Hepatocyte (in vitro differentiated cells): ENCODE measurements at regions not wholly inside any gene's neighbourhood (a gene's known extent, or its start where the extent isn't known, plus 50 kb on each side); places are given as distances from the start of the nearest gene placed in this dataset.

ENCODE experiments used
- DNase-seq: peaks from one replicate; pipeline ENCODE4 v3.0.0-alpha.2; 2016; ENCODE audit warnings: low spot score
- H2AFZ ChIP-seq: fragments of 200-600 bp; sonication (generic); 2 replicates; pipeline ENCODE4 v1.6.0; 2016; ENCODE audit warnings: antibody characterized with exemption, mild to moderate bottlenecking
- H3K27ac ChIP-seq: fragments of 200-600 bp; sonication (generic); 2 replicates; pipeline ENCODE4 v1.5.1; 2016; ENCODE audit warnings: mild to moderate bottlenecking
- H3K27me3 ChIP-seq: fragments of 200-600 bp; sonication (generic); 2 replicates; pipeline ENCODE4 v1.6.1; 2016
- H3K36me3 ChIP-seq: fragments of 200-600 bp; sonication (generic); replicated peaks from 2 replicates; pipeline ENCODE4 v1.5.1; 2016; ENCODE audit warnings: low read depth; ENCODE audit not compliant: insufficient read depth
- H3K4me1 ChIP-seq: fragments of 200-600 bp; sonication (generic); 2 replicates; pipeline ENCODE4 v1.5.1; 2016; ENCODE audit warnings: mild to moderate bottlenecking, moderate library complexity; ENCODE audit not compliant: insufficient read depth
- H3K4me2 ChIP-seq: fragments of 200-600 bp; sonication (generic); 2 replicates; pipeline ENCODE4 v1.6.0; 2016
- H3K4me3 ChIP-seq: fragments of 200-600 bp; sonication (generic); 2 replicates; pipeline ENCODE4 v1.5.1; 2016; ENCODE audit warnings: mild to moderate bottlenecking
- H3K79me2 ChIP-seq: fragments of 200-600 bp; sonication (generic); 2 replicates; pipeline ENCODE4 v1.6.0; 2017; ENCODE audit warnings: mild to moderate bottlenecking
- H3K9me2 ChIP-seq: fragments of 200-600 bp; sonication (generic); replicated peaks from 2 replicates; pipeline ENCODE4 v1.6.0; 2017; ENCODE audit warnings: mild to moderate bottlenecking; ENCODE audit not compliant: insufficient read depth
- H3K9me3 ChIP-seq: fragments of 200-600 bp; sonication (generic); 2 replicates; pipeline ENCODE4 v1.5.1; 2016; ENCODE audit warnings: low read depth, mild to moderate bottlenecking
- H4K20me1 ChIP-seq: fragments of 200-600 bp; sonication (generic); 2 replicates; pipeline ENCODE4 v1.6.0; 2016; ENCODE audit warnings: mild to moderate bottlenecking; ENCODE audit not compliant: insufficient read depth, poor library complexity, severe bottlenecking
- CTCF ChIP-seq: fragments of 200-600 bp; sonication (generic); IDR thresholded peaks from 2 replicates; pipeline ENCODE4 v1.5.1; 2016; ENCODE audit warnings: antibody characterized with exemption, mild to moderate bottlenecking; ENCODE audit not compliant: poor library complexity
- EZH2 ChIP-seq: fragments of 200-600 bp; sonication (generic); IDR thresholded peaks from 2 replicates; pipeline ENCODE4 v1.6.1; 2016; ENCODE audit warnings: antibody characterized with exemption, mild to moderate bottlenecking, borderline replicate concordance
- EZH2phosphoT487 ChIP-seq: fragments of 200-600 bp; sonication (generic); IDR thresholded peaks from one replicate; pipeline ENCODE4 v1.6.1; 2018; ENCODE audit warnings: antibody characterized with exemption, mild to moderate bottlenecking, low read depth, moderate library complexity; ENCODE audit not compliant: unreplicated experiment, severe bottlenecking
- WGBS: methylation state at CpG from one replicate; pipeline ENCODE4 v1.1.6; 2016; ENCODE audit warnings: low lambda C conversion rate; ENCODE audit errors: missing lambda C conversion rate; 5-methylcytosine and 5-hydroxymethylcytosine counted together

GRCh38 chr17:52537421-52537820 is 378.9 kb upstream of the CA10 start:
- Histone ChIP-seq H2AFZ (no peak overlapping the region), H3K9me3 (no peaks in the 10 kb centered on the region), H3K27me3 (no peaks in the 10 kb centered on the region), H3K4me1 (no peaks in the 10 kb centered on the region), H3K9me2 (no peaks in the 10 kb centered on the region), H3K27ac (no peak overlapping the region), H3K4me3 (no peak overlapping the region), H3K36me3 (no peaks in the 10 kb centered on the region), H3K4me2 (no peak overlapping the region), H3K79me2 (no peaks in the 10 kb centered on the region), H4K20me1 (no peaks in the 10 kb centered on the region)
- no peak for DNase-seq
- 70% methylated on average over 1 of the region's 1 CpG for WGBS
- TF ChIP-seq EZH2 (no peak), EZH2phosphoT487 (no peak), CTCF (no peak)

GRCh38 chr17:52536489-52536888 is 378.0 kb upstream of the CA10 start:
- H3K27ac ChIP-seq: no peak overlapping the region
- no peaks in the 10 kb centered on the region for H3K79me2 ChIP-seq
- no peaks in the 10 kb centered on the region for H3K9me3 ChIP-seq
- no peaks in the 10 kb centered on the region for H3K4me1 ChIP-seq
- no peak overlapping the region for H2AFZ ChIP-seq
- TF ChIP-seq CTCF (no peak), EZH2phosphoT487 (no peak), EZH2 (no peak)
- no peaks in the 10 kb centered on the region for H3K36me3 ChIP-seq
- H3K4me3 ChIP-seq: no peak overlapping the region
- H4K20me1 ChIP-seq: no peaks in the 10 kb centered on the region
- H3K9me2 ChIP-seq: no peaks in the 10 kb centered on the region
- H3K4me2 ChIP-seq: no peak overlapping the region
- no peak for DNase-seq
- H3K27me3 ChIP-seq: no peaks in the 10 kb centered on the region
- WGBS: 80% methylated on average over 4 of the region's 4 CpGs

DNA sequence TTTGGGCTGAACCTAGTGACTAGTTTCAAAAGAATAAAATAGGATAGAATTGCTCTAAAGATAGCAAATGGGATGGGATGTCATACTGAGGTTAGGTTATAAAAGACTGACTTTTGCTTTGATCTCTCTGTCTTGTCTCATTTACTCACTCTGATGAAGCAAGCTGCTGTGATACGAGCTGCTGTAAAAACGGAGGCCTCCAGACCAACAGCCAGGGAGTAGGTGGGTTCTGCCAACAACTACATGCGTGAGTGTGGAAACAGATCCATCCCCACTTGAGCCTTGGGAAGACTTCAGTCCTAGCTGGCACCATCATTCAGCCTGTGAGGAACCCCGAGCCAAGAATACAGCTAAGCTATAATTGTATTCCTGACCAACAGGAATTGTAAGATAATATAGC is 373.9 kb upstream of the CA10 start:
- no peak for DNase-seq
- no peak overlapping the region for H2AFZ ChIP-seq
- TF ChIP-seq EZH2phosphoT487 (no peak), EZH2 (no peak), CTCF (no peak)
- H4K20me1 ChIP-seq: no peaks in the 10 kb centered on the region
- H3K36me3 ChIP-seq: no peaks in the 10 kb centered on the region
- no peaks in the 10 kb centered on the region for H3K9me2 ChIP-seq
- no peak overlapping the region for H3K4me2 ChIP-seq
- H3K4me3 ChIP-seq: no peak overlapping the region
- H3K27me3 ChIP-seq: no peaks in the 10 kb centered on the region
- no peak overlapping the region for H3K27ac ChIP-seq
- no peaks in the 10 kb centered on the region for H3K4me1 ChIP-seq
- H3K9me3 ChIP-seq: no peaks in the 10 kb centered on the region
- WGBS: 74% methylated on average over 4 of the region's 4 CpGs
- H3K79me2 ChIP-seq: no peaks in the 10 kb centered on the region

- no peak overlapping the region for H3K27ac ChIP-seq
- no peaks in the 10 kb centered on the region for H3K4me1 ChIP-seq
- H2AFZ ChIP-seq: no peak overlapping the region
- WGBS: 80% methylated on average over 3 of the region's 3 CpGs
- H3K4me3 ChIP-seq: no peak overlapping the region
- no peak for TF ChIP-seq EZH2phosphoT487
- H3K79me2 ChIP-seq: no peaks in the 10 kb centered on the region
- no peaks in the 10 kb centered on the region for H3K9me2 ChIP-seq
- no peaks in the 10 kb centered on the region for H3K9me3 ChIP-seq
- no peak overlapping the region for H3K4me2 ChIP-seq
- no peaks in the 10 kb centered on the region for H3K27me3 ChIP-seq
- H3K36me3 ChIP-seq: no peaks in the 10 kb centered on the region
- H4K20me1 ChIP-seq: no peaks in the 10 kb centered on the region
- no peak for DNase-seq
Observed at GRCh38 chr17:52524096-52524637, 365.7 kb upstream of the CA10 start.
